DND-41 (cell line): ENCODE measurements at regions not wholly inside any gene's neighbourhood (a gene's known extent, or its start where the extent isn't known, plus 50 kb on each side); places are given as distances from the start of the nearest gene placed in this dataset.

ENCODE experiments used
- CTCF ChIP-seq: IDR thresholded peaks from 2 replicates; pipeline ENCODE4 v1.5.1; 2012; ENCODE audit warnings: borderline replicate concordance, low read length, moderate library complexity, mild to moderate bottlenecking; ENCODE audit not compliant: poor library complexity, severe bottlenecking; ENCODE audit errors: extremely low read depth
- EZH2 ChIP-seq: IDR thresholded peaks from 3 replicates; pipeline ENCODE4 v1.6.1; 2012; ENCODE audit warnings: borderline replicate concordance, low read depth, mild to moderate bottlenecking, moderate library complexity, low read length, inconsistent platforms; ENCODE audit not compliant: severe bottlenecking

- TF ChIP-seq CTCF (peak; percentile 66), EZH2 (no peak)
Measured at GRCh38 chr18:45386041-45386655, 229.1 kb upstream of the SLC14A2 start.
